NCI-H187 (cell line): ENCODE measurements at regions not wholly inside any gene's neighbourhood (a gene's known extent, or its start where the extent isn't known, plus 50 kb on each side); places are given as distances from the start of the nearest gene placed in this dataset.
"Not testable (repeated sequence)": the region's sequence is repeated elsewhere in the genome, so short reads cannot be mapped to it uniquely, and the experiment has no call there.

ENCODE experiments used
- DNase-seq, 2 experiments: peaks; one replicate each; lab custom pipeline; 2025; lab: John Stamatoyannopoulos, UW

DNA sequence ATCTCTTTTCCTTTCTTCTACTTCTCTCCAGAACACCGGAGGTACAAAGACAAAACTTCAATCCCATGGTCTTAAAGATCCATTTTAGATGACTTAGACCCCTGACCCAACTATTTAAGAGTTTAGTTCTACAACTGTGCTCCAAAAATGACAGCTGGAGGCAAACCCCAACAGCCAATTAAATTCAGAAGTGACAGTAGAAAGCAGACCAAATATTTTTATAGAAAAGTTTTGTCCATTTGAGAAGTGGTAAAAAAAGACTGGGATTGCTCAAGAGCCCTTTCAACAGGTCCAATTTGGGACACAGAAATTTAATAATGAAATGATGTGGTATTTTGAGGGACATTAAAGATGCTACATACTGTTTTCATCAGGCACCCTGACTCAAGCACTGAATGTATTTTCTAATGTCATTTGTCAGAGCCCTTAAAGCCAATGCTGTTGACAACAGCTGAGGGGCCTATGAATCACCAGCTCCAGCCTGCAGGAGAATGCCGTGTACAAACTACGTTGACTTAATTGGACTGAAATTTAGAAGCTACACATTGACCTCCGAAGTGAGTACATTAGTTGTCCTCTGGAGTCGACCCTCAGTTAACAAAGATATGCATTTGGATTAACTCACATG, 147.5 kb upstream of the PIK3R1 start:
- DNase-seq, result no peak

DNA sequence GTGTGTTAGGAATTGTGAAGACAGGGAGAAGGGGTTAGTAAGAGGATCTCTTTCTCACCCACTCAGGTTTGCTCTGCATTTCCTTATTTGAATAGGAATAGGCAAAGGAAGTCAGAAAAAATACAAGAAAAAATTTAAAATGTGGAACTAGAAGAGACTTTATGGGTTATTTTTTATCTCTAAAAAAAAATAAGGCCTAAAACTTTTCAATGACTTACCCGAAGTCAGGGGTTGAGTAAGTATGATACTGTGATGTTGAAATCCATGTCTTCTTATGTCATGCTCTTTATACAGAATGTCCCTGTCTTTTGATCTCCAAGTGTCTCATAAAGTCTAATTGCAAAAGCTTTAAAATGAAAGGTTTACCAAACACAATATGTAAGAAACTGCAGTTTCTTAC, 148.3 kb upstream of the PIK3R1 start:
- no peak for DNase-seq

DNA sequence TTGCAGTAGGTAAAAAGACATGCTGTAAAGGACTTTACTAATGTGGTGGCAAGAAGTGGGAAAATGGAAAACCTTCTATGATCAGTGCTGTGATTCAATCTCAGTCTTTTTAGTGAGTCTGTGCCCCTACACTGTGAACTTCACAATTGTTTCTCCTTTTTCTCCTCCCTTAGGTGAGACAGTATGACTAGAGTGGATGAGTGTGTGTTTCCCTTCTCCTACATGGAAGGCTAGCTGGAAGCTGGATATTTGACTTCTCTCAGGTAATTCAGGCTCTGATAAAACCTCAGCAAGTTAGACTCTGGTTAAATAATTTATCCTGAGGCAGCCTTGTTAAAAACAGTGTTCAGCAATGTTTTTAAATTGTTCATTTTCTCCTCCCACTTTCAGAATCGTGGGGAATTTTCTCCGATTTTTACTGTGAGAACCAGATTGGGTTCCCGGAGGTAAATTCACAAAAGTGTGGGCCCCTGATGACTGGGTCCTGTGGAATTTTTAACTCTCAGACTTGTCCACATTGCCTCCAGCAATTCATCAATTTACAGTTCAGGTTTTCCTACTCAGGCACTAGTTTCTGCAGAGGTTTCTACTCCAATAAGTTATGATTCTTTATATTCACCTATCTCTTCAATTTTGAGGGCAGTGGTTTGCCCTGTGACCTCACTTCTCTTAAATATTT, 149.1 kb upstream of the PIK3R1 start:
- no peak for DNase-seq

DNA sequence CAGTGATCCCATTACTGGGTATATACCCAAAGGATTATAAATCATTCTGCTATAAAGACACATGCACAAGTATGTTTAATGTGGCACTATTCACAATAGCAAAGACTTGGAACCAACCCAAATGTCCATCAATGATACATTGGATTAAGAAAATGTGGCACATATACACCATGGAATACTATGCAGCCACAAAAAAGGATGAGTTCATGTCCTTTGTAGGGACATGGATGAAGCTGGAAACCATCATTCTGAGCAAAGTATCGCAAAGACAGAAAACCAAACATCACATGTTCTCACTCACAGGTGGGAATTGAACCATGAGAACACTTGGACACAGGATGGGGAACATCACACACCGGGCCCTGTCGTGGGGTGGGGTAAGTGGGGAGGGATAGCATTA, 150.2 kb upstream of the PIK3R1 start:
- not testable (repeated sequence) for DNase-seq

DNA sequence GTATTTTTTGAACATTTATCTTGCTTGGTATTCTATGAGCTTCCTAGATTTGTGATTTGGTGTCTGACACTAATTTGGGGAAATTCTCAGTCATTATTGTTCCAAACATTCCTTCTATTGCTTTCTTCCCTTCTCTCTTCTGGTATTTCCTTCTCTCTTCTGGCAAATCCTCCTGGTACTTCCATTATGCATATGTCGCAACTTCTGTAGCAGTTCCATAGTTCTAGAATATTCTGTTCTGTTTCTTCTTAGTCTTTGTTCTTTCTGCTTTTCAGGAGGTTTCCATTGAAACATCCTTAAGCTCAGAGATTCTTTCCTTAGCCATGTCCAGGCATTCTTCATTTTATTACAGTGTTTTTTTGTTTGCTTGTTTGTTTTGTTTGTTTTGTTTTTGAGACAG, 155.2 kb upstream of the PIK3R1 start:
- DNase-seq, result no peak

DNA sequence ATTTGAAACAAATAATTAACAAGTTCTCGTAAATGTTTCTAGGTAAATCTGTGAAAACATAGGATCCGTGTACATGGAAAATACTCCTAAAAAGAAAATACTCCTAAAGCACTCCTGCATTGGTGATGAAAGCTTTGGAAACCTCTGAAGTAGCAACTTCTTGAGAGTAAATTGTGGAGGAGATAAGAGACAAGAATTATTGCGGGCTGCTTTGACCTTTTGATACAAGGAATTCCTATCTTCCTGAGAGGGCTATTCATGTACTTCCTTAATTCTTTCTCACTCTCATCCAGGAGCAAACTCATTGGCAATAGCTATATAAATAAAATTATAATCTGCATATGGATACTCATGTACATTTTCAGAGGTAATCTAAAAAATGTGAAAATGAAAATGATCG, 158.4 kb upstream of the PIK3R1 start:
- no peak for DNase-seq

DNA sequence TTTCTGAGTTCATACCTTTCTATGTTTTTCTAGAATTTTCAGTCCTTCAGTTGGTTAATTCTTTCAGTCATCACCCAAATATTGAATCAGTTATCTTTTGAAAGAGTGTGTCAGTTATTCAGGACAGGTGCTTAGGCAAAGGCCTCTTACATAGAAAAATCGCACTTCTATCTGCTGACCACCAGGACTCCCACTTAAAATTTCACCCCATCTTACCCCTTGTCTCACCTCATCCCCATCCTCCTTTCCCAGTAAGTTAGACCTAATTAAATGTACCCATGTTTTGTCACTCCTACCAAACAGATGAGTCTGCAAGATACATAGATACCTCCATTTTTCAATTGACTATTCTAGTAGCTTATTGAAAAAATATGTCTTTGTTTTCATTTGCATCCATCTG, 159.9 kb upstream of the PIK3R1 start:
- DNase-seq, result no peak

DNA sequence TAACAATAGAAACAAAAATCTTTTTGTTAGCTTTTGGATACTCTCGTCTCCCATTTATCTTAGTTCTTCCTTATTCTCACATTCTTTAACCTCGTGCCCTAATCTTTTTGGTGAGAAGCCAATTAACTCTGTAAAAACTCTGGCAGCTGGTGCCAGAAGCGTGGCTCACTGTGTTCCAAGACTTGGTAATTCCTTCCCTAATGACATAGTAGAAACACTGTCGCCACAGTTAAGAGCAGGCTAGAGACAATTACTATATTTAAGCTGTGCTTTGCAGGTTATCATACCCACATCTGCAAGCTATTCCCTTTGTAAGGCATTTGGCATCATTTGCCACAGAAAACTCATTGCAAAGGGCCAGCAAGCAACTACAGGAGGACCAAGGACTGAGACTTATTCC, 160.9 kb upstream of the PIK3R1 start:
- no peak for DNase-seq

DNA sequence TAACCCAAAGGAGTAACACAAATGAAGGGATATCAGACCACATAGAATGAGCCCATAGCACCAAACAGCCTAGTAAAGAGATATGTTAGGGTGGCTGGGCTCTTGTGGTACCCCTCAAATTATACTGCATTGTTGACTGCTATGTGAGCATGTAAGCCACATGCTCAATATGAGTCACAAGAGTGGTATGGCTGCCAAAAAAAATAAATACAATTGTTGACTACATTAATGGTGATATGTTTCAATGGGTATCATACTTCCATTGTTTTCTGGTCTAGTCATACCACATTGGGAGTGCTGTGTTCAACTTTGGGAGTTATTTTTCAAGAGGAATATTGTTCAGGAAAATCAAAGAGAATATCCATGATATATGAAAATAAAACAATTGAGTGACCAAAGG, 162.4 kb upstream of the PIK3R1 start:
- no peak for DNase-seq

DNA sequence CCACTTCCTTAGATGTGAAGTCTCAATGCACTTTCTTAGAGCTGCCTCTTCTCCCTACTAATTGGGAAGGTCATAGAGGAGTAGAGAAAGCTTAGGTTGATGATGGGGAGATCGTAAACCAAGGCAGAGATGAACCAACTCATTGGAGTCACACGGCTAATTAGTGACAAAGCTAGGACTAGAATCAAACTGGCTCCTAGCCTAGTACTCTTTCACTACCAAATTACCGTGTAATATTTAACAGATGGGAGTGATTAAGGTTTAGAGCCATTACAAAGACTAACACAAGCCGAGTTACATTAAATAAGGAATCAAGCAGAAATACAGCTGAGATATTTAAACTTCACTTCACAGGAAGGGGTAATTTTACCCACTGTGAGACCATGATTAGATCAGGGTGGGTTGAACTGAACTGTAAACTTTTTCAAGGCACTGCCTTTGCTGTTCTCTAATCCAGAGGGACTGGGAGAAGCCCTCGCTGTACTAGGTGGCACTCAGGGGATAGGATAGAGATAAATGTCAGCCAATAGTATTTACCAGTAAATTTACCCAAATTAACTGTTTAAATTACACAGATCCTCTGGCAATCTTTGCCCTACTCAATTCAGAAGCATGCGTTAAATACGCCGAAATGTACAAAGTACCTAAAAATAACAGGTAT, 166.4 kb upstream of the PIK3R1 start:
- no peak for DNase-seq

DNA sequence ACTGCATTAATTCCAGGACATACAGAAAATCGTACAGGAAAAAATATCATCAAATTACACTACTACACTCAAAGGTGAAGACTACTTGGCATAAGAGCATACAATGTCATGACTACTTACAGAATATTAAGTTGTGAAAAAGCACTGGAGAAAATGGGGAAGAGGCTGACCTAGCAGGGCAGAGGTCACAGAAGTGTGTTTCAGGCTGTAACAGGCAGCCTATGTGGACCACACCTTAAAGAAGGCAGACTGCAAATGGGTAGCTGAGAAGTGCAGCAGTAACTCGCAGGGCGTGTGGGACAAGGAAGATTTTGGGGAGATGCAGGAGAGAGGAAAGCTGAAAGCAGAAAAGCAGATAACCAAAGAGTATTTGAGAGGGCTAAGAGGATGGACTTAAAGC, 167.0 kb upstream of the PIK3R1 start:
- DNase-seq, result no peak

DNA sequence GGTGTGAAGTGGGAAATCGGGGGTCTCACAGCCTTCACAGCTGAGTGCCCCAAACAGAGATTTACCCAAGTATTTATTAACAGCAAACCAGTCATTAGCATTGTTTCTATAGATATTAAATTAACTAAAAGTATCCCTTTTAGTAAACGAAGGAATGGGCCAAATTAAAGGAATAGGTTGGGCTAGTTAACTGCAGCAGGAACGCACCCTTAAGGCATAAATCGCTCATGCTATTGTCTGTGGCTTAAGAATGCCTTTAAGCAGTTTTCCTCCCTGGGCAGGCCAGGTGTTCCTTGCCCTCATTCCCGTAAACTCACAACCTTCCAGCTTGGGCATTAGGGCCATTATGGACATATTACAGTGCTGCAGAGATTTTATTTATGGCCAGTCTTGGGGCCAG, 167.5 kb upstream of the PIK3R1 start:
- DNase-seq, result not testable (repeated sequence)

DNA sequence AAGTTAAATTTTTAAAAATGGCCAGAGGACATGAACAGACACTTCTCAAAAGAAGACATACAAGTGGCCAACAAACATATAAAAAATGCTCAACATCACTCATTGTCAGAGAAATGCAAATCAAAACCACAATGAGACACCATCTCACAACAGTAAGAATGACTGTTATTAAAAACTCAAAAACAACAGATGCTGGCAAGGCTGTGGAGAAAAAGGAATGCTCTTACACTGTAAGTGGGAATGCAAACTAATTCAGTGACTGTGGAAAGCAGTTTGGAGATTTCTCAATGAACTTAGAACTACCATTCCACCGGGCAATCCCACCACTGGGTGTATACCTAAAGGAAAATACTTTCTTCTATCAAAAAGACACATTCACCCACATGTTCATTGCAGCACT, 168.5 kb upstream of the PIK3R1 start:
- no peak for DNase-seq

DNA sequence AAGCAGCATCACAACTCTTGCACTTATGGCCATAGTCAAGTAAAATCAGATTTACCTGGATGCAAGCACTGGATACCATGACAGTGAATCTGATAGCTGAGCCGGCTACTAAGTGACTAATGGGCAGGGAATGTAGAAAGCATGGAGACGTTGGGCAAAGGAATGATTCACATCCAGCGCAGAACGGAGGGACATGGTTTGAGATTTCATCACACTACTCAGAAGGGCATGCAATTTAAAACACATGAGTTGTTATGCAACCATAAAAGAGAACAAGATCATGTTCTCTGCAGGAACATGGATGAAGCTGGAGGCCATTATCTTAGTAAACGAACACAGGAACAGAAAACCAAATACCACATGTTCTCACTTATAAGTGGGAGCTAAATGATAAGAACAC, 169.1 kb upstream of the PIK3R1 start:
- DNase-seq, result no peak

DNA sequence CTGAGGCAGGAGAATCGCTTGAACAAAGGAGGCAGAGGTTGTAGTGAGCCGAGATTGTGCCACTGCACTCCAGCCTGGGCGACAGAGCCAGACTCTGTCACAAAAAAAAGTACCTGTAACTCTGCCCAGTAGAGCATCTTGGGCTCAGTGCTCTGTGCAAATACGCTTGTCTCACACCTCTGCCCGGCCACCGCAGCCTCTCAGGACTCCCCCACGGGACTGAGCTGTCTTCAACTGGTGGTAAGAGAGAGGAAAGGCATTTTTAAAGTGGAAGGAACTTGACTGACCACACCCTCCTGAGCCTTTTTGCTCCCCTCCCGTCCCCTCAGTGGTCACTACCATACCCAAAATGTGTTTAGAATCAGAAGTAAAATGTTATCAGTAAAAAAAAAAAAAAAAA, 174.3 kb upstream of the PIK3R1 start:
- no peak for DNase-seq

DNA sequence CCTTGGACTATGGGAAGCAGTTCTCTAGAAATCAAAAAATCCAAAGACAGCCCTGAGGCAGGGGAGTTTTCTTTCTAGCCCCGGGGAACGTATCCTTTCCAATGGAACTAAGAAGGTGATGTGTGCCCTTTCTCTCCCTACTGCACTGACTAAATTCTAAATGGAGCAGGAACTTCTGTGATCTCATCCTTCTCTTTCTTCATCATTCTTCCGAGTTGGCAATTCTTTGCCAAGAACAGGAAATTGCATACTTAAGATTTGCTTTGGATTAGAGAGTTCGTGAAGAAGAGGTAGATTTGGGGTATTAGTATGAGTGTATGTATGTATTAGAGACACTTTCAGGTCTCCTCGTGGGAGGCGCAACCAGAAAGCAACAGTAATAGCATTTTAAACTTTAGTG, 178.0 kb upstream of the PIK3R1 start:
- DNase-seq, result no peak

DNA sequence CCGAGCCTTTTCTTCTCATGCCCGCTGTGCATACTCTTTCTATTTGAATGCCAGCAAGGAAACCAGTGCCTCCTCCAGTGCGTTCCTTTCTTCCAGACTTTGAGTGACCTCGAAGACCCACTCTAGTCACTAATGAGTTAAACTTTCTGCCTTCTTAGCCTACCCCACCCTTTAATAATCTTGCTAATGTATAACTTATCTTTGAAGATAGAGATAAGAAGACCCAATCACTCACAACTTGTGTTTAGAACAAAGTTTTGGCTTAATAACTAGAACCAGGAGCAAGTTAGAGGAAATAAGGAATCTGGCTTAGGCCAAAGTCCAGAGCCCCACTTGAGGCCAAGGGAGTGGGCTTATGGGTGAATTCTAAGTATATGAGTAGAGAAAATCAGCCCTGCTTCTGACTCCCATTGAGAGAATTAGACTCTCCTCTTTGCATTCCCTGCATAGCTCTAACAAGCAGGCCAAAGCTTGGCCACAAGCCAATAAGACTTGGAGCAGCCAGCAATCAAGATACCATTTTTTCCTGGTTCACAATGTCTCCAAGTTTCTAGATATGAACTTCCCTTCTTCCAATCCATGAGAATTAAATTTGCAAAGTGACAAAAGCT, 181.5 kb upstream of the PIK3R1 start:
- no peak for DNase-seq

DNA sequence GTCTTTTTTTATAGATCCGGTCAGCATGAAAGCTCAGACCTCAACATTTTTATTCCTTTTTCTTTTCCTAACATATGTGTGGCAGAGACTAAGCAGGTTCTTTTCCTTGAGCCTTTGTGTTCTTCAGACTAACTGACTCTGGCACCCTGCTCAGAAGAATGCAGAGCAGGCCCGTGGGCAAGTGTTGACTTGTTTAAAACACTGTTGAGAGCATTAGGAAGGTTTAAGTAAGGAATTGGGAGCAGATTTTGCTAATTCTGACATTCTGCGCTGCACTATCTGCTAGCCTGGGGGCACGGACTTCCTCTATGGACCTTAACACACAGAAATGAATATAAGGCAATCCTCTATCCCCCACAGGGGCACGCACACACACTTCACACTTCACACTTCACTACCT, 182.5 kb upstream of the PIK3R1 start:
- DNase-seq, result no peak

DNA sequence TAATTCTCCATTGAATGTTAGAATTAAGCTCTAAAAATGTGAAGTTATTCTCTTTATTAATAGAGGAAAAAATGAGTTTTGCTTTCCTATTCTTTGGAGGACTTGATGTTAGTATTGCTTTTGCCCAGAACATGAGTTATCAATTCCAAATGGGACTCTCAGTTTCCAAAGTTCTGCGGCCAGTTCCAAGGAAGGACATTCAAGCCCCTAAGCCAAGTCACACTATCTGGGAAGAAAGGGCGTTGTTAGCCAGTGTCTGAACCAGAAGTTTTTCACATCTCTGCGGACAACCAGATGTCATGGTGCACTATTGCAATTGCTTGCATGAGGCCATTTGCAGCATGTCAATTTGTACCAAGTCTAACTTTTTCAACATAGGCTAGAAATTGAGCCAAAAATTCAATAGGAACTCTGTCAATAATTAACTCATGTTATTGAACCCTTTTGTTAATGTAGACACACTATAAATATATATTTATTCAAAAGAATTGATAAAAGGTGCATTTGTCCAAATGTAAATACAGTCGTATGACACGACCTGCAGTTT, 183.3 kb upstream of the PIK3R1 start:
- DNase-seq, result no peak

DNA sequence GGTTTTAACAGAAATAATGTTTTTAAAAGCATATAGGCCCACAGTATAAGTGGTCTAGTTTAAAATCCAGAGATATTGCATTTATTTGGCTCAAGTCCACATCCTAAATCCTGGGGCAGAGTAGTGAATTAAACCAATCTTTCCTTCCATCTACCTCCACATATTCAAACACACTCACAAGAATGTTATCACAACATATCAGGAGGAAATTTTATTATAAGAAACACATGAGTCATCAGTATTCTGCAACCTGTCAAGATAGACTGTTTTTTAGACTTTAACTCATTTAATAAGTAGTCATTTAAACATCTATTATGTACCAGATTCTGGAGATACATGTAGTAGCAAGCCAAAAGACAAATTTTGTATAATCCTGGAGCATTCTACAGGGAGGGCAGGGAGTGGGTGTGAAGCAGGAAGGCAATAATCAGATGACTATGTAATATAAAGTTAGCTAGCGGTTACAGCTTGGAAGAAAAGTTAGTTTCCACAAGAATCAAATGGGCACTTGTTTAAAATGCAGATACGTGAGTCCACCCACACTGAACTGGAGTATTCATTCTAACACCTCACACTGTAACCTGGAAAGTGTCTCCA, 187.3 kb upstream of the PIK3R1 start:
- DNase-seq, result no peak

DNA sequence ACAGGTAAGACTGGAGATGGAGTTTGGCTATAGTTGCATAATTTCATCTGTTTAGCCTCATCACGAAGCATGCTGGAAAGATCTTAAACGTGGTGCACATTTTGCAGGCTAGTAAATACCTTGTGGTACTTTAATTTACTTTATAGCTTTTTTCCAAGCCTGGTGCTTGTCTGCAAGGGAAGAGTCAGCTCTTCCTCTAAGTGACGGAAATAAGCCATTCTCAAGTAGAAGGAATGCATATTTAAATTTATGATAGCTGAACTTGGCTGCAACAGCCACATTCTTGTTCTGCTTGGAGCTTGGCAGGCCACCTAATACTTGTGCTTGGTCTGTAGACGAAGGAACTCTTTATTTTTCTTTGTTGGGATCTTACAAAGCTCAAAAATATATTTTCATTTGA, 188.0 kb upstream of the PIK3R1 start:
- no peak for DNase-seq

DNA sequence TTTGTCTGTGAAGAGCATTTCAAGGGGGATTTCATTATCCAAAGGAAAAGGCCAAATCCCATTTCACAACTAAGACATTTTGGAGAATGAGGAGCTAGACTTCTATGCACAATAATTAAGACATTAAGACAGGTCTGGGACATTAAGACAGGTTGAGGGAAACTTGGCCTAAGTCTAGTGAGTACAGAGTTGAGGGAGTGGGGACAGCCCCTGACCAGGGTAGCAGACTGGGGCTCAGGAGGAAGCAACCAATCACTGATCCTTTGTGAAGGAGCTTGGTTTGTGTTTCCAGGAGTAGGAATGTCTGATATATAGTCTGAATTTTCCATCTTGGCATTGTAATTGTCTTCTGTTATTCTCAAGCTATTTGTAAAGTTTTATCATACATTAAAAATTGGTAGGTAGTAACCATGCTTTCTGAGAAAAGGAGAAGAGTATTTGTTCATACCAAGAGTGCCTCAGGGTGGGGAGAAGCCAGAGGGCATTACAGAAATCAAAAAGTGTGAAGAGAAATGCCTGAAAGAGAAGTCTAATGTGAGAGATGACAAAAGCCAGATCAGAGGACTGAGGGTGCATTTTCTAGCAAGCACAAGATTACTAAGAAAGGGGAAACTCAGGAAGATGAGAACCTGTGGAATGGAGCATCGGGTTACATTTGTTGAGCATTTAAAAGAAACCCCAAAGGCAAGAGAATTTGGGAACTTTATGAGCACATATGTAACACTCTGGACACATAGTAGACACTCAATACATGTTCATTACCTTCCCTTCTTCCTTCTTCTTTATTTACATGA, 189.3 kb upstream of the PIK3R1 start:
- DNase-seq, result no peak
